HepG2 (cell line): ENCODE measurements at regions not wholly inside any gene's neighbourhood (a gene's known extent, or its start where the extent isn't known, plus 50 kb on each side); places are given as distances from the start of the nearest gene placed in this dataset.

Experiments
- CBX5 ChIP-seq: sonication (generic); formaldehyde crosslinking; IDR thresholded peaks from 2 replicates; pipeline ENCODE4 v1.4.0; 2020; ENCODE audit warnings: missing genetic modification reagents, borderline replicate concordance
- HNRNPK ChIP-seq: fragments of 200-400 bp; formaldehyde crosslinking; IDR thresholded peaks from 2 replicates; pipeline ENCODE4 v1.6.1; 2018; ENCODE audit warnings: low read length, low read depth, moderate library complexity, mild to moderate bottlenecking; ENCODE audit not compliant: poor library complexity, severe bottlenecking
- POLR2A ChIP-seq, 2 experiments: IDR thresholded peaks; 2 replicates each; pipeline ENCODE4 v1.6.1; 2011; ENCODE audit warnings: low read depth in 2 of 2, low read length in 2 of 2, mild to moderate bottlenecking in 1 of 2, moderate library complexity in 1 of 2; ENCODE audit not compliant: insufficient read depth in 1 of 2
- TARDBP ChIP-seq: sonication (generic); formaldehyde crosslinking; IDR thresholded peaks from 2 replicates; pipeline ENCODE4 v1.8.0; 2022; ENCODE audit warnings: mild to moderate bottlenecking, missing genetic modification reagents
- TF ChIP-seq, protein P1 (sequence below): sonication (generic); formaldehyde crosslinking; IDR thresholded peaks from 2 replicates; pipeline ENCODE4 v1.5.0; 2020; ENCODE audit warnings: mild to moderate bottlenecking, missing genetic modification reagents, moderate library complexity
- TF ChIP-seq, protein P2 (sequence below), 2 experiments: IDR thresholded peaks; 2 replicates each; pipeline ENCODE4 v1.6.1; 2011 to 2012; ENCODE audit warnings: low read length in 2 of 2, borderline replicate concordance in 1 of 2, low read depth in 1 of 2, mild to moderate bottlenecking in 1 of 2, moderate library complexity in 1 of 2

DNA sequence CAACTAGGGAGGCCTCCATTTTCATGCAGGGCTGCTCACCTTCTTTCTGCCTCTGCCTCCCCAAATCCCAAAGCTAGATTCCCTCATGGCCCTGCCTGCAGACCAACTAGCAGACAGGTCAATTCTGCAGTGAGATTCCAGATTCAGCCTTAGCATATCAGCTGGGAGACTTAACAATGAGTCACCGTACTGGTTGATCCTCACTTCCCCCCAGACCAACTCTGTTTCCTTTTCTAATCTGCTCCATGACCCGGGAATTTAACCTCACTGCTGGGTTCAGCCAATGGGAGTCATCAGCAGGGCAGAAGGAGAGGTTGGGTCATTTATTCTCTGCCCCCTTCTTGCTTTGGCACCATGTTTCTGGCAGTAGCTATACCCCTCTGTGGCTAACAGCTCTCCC lies 140.6 kb upstream of the GRIK3 start:
- TF ChIP-seq, protein P1, sequence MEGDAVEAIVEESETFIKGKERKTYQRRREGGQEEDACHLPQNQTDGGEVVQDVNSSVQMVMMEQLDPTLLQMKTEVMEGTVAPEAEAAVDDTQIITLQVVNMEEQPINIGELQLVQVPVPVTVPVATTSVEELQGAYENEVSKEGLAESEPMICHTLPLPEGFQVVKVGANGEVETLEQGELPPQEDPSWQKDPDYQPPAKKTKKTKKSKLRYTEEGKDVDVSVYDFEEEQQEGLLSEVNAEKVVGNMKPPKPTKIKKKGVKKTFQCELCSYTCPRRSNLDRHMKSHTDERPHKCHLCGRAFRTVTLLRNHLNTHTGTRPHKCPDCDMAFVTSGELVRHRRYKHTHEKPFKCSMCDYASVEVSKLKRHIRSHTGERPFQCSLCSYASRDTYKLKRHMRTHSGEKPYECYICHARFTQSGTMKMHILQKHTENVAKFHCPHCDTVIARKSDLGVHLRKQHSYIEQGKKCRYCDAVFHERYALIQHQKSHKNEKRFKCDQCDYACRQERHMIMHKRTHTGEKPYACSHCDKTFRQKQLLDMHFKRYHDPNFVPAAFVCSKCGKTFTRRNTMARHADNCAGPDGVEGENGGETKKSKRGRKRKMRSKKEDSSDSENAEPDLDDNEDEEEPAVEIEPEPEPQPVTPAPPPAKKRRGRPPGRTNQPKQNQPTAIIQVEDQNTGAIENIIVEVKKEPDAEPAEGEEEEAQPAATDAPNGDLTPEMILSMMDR (CRISPR knock-in tag): no peak
- TF ChIP-seq HNRNPK (no peak), POLR2A (IDR thresholded peaks at IDR 0.05; ENCODE audit: insufficient read depth in 1 of 2, low read depth in 2 of 2, low read length in 2 of 2) (no peak), TARDBP (CRISPR knock-in tag) (no peak), CBX5 (CRISPR knock-in tag) (no peak)
- TF ChIP-seq, protein P2, sequence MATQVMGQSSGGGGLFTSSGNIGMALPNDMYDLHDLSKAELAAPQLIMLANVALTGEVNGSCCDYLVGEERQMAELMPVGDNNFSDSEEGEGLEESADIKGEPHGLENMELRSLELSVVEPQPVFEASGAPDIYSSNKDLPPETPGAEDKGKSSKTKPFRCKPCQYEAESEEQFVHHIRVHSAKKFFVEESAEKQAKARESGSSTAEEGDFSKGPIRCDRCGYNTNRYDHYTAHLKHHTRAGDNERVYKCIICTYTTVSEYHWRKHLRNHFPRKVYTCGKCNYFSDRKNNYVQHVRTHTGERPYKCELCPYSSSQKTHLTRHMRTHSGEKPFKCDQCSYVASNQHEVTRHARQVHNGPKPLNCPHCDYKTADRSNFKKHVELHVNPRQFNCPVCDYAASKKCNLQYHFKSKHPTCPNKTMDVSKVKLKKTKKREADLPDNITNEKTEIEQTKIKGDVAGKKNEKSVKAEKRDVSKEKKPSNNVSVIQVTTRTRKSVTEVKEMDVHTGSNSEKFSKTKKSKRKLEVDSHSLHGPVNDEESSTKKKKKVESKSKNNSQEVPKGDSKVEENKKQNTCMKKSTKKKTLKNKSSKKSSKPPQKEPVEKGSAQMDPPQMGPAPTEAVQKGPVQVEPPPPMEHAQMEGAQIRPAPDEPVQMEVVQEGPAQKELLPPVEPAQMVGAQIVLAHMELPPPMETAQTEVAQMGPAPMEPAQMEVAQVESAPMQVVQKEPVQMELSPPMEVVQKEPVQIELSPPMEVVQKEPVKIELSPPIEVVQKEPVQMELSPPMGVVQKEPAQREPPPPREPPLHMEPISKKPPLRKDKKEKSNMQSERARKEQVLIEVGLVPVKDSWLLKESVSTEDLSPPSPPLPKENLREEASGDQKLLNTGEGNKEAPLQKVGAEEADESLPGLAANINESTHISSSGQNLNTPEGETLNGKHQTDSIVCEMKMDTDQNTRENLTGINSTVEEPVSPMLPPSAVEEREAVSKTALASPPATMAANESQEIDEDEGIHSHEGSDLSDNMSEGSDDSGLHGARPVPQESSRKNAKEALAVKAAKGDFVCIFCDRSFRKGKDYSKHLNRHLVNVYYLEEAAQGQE (IDR thresholded peaks at IDR 0.05; ENCODE audit: borderline replicate concordance in 1 of 2, low read depth in 1 of 2, low read length in 2 of 2): no peak
